ENCODE measurements at regions not wholly inside any gene's neighbourhood (a gene's known extent, or its start where the extent isn't known, plus 50 kb on each side); places are given as distances from the start of the nearest gene placed in this dataset.

GRCh38 chr4:138802499-138802898 is 213.1 kb upstream of the NOCT start:
- ATAC-seq (no peak), DNase-seq (no peak)
- no peak overlapping the region for H3K27ac ChIP-seq
- peaks cover 0 to 26% (median 9%) of the 10 kb centered on the region in 7 donors for H3K27me3 ChIP-seq
- intact Hi-C loops (cut with DNase I) = no loop called here
- no peaks in the 10 kb centered on the region for H3K9me3 ChIP-seq
- H3K36me3 ChIP-seq = no peaks in the 10 kb centered on the region
- H3K4me3 ChIP-seq = no peak overlapping the region
- no peak for TF ChIP-seq CTCF (IDR thresholded peaks at IDR 0.05)
- peaks cover 0 to 13% (median 0%) of the 10 kb centered on the region in 9 donors for H3K4me1 ChIP-seq

- WGBS, 2 donors = 44 to 48% methylated on average over 4 of the region's 4 CpGs
Observed at GRCh38 chr4:138800421-138800820, 215.2 kb upstream of the NOCT start.

GRCh38 chr4:138798404-138798803 is 217.2 kb upstream of the NOCT start:
- Histone ChIP-seq H3K27me3 (peaks cover 0 to 9% (median 0%) of the 10 kb centered on the region in 7 donors), H3K4me3 (no peak overlapping the region), H3K4me1 (no peaks in the 10 kb centered on the region), H3K27ac (no peak overlapping the region), H3K9me3 (no peaks in the 10 kb centered on the region), H3K36me3 (no peaks in the 10 kb centered on the region)
- 44 to 51% methylated on average over 4 of the region's 4 CpGs for WGBS, 2 donors
- intact Hi-C loops (cut with DNase I) = no loop called here
- ATAC-seq = peak in 1 of 8 donors; percentile 70
- no peak for DNase-seq
- no peak for TF ChIP-seq CTCF (IDR thresholded peaks at IDR 0.05)

More at GRCh38 chr4:138800421-138800820, 215.2 kb upstream of the NOCT start:
- no peaks in the 10 kb centered on the region for H3K9me3 ChIP-seq
- ATAC-seq (no peak), DNase-seq (no peak)
- H3K27ac ChIP-seq = no peak overlapping the region
- H3K4me3 ChIP-seq = no peak overlapping the region
- peaks cover 0 to 11% (median 0%) of the 10 kb centered on the region in 9 donors for H3K4me1 ChIP-seq
- no peak for TF ChIP-seq CTCF (IDR thresholded peaks at IDR 0.05)
- peaks cover 0 to 24% (median 0%) of the 10 kb centered on the region in 7 donors for H3K27me3 ChIP-seq
- intact Hi-C loops (cut with DNase I) = no loop called here
- H3K36me3 ChIP-seq = no peaks in the 10 kb centered on the region

GRCh38 chr4:138797646-138798045 is 217.9 kb upstream of the NOCT start:
- no peak for ATAC-seq
- no peak overlapping the region for H3K4me3 ChIP-seq
- TF ChIP-seq CTCF (IDR thresholded peaks at IDR 0.05) = no peak
- H3K4me1 ChIP-seq = no peaks in the 10 kb centered on the region
- H3K36me3 ChIP-seq = no peaks in the 10 kb centered on the region
- H3K27me3 ChIP-seq = peaks cover 0 to 9% (median 0%) of the 10 kb centered on the region in 7 donors
- H3K27ac ChIP-seq = no peak overlapping the region
- intact Hi-C loops (cut with DNase I) = no loop called here
- WGBS, 2 donors = 87 to 90% methylated on average over 2 of the region's 2 CpGs
- H3K9me3 ChIP-seq = no peaks in the 10 kb centered on the region
- no peak for DNase-seq

Measured in heart right ventricle (tissue), 16 donors.